Spleen (tissue), 7 donors: ENCODE measurements at regions not wholly inside any gene's neighbourhood (a gene's known extent, or its start where the extent isn't known, plus 50 kb on each side); places are given as distances from the start of the nearest gene placed in this dataset.

Experiments used
- CTCF ChIP-seq, 11 experiments: fragments of 200-600 bp in 7 of 11; fragments of 450-650 bp in 4 of 11; sonication (generic) in 4 of 11; IDR thresholded peaks in 8 of 11; conservative IDR thresholded peaks in 3 of 11; 1 replicate in 7 of 11; 2 replicates in 4 of 11; pipeline versions ENCODE4 v1.4.0 to v1.8.0; 2016 to 2021; ENCODE audit warnings: antibody characterized with exemption in 11 of 11, inconsistent platforms in 4 of 11, mild to moderate bottlenecking in 1 of 11
- POLR2AphosphoS5 ChIP-seq, 3 donors: sonication (generic); formaldehyde crosslinking; IDR thresholded peaks; one replicate each; pipeline ENCODE4 v1.5.1; 2017; ENCODE audit warnings: antibody characterized with exemption in 3 of 3
- donor health status: DM: no; HTN: no; CAD: no; lungs with moderate emphysema.
- donor health status: DM: no; HTN: no; CAD: no.
- donor health status: DM: no; HTN: no; CAD: no.

GRCh38 chr11:29826878-29827277, 190.0 kb downstream of the KCNA4 start:
- no peak for TF ChIP-seq CTCF (IDR thresholded peaks at IDR 0.05 in 8 of 11, conservative IDR thresholded peaks at IDR 0.05 in 3 of 11)
- TF ChIP-seq POLR2AphosphoS5 (IDR thresholded peaks at IDR 0.05) = no peak
